Fibroblast of skin of left biceps (primary cell): ENCODE measurements at regions not wholly inside any gene's neighbourhood (a gene's known extent, or its start where the extent isn't known, plus 50 kb on each side); places are given as distances from the start of the nearest gene placed in this dataset.

Experiments
- DNase-seq, 2 experiments: peaks; one replicate each; pipeline ENCODE4 v3.0.0-alpha.2; 2013; ENCODE audit warnings: low read depth in 2 of 2

GRCh38 chr1:34330061-34330460, 153.4 kb downstream of the C1orf94 start:
- no peak for DNase-seq

DNA sequence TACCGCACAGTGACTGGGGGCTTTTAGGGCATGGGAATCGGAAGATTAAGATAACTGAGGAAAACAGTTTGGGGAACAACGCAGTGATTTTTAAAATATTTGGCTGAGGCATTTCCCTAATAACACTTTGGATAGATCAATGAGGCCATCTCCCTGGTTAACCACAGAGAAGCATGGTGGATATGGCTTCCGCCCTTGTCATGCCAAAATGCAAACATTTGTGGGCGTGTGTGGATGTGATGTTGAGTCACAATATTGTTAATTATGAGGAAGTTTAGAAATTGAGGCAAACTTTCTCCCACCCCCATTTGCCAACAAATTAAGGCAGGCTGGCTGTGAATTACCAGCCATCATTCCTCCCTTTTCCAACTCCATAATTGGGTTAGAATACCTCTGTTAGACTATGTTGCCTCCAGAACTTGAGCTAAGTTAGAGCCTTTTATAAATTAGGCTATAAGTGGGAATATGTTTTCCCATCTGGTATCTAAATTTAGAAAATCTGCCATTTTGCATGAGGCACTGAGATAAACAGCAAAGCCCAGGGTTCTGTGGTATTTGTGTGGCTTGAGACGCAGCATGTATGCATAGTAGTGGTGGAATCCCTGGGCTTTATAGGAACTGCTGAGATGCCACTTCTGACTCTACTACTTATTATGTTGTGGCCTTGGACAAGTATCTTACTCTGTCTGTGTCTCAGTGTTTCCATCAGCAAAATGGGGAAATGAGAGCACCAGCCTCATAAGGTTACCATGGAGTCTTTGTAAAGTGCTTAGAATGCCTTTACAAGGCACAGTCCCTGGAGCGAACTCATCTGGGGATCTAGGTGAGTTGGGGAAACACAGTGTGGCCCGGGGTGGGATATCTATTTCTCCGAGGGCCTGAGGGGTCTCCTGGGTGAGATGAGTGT, 154.6 kb downstream of the C1orf94 start:
- no peak for DNase-seq

DNA sequence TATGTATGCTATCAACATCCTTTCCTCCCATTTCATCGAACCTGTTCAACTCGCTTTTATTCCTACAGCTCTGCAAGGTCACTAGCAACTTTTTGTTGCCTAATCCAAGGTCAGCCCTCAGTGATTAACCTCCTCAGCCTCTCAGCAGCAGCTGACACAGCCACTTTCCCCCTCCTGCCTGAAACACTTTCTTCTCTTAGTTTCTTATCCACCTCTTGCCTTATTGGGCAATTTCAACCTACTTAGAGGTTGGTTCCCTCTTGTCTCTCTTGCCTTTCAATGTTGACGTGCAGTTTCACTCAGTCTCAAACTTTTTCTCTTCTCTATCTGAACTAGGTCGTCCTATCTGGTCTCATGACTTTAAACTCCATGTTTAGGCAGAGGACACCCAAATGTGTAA, 156.3 kb downstream of the C1orf94 start:
- no peak for DNase-seq

- no peak for DNase-seq
Observed at GRCh38 chr1:34338871-34339270, 162.2 kb downstream of the C1orf94 start.

DNA sequence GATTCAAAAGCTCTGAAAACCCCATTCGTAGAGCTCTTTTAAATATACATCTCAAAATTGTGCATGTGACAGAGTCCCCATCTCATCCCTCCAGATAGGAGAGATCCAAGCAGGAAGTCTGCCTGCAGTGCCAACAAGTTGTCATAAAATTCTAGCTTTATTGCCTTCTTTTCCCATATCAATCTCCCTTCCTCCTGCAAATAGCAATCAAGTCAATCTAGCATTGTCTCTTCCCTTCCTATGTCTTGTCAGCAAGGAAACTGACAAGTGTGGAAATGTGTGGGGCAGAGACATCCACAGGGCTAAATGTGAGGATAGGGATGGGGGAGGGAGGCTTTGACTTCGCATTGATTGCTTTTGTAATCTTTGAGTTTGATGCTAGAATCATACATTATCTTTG, 165.2 kb downstream of the C1orf94 start:
- no peak for DNase-seq

GRCh38 chr1:34342334-34342733, 165.6 kb downstream of the C1orf94 start:
- no peak for DNase-seq

DNA sequence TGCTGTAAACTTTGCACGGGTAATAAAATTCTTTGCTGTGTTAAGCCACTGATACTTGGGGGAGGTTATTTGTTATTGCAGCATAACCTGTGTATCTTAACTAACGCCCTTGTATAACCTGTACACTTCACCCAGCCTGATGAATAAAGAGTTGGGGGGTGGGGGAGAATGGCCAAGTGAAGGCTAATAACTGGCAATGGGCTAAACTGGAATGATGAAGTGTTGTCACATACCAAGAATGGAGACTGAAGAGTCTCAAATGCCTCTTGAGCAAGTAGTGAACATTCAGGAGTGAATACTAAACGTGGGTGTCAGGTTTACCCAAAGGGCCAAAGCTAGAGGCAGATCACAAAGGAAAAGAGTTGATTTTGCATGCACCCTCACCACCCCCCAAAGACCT, 169.4 kb downstream of the C1orf94 start:
- no peak for DNase-seq

- DNase-seq = no peak
Observed at GRCh38 chr1:34353409-34353808, 176.7 kb downstream of the C1orf94 start.

GRCh38 chr1:34354367-34354766, 177.7 kb downstream of the C1orf94 start:
- DNase-seq = no peak

DNA sequence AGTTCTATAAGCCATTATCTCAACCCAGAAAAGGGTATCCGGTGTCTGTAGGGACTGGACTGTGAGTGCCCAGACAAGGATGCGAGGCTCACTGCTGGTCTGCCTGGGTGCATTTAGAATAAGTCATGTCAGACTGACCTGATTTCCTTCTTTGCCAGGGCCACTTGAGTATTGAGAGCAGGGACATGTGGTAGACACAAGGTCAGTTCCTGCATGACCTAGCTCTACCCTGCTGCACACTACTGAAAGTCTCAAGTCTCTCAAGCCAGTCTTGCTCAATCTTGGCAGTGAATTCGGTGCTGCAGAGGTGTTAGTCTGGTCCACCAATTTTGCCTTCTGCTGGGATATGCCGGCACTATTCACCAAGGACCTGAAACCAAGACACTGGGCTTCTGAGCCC, 180.1 kb downstream of the C1orf94 start:
- DNase-seq = no peak

- no peak for DNase-seq
Observed at GRCh38 chr1:34358636-34359035, 181.9 kb downstream of the C1orf94 start.

DNA sequence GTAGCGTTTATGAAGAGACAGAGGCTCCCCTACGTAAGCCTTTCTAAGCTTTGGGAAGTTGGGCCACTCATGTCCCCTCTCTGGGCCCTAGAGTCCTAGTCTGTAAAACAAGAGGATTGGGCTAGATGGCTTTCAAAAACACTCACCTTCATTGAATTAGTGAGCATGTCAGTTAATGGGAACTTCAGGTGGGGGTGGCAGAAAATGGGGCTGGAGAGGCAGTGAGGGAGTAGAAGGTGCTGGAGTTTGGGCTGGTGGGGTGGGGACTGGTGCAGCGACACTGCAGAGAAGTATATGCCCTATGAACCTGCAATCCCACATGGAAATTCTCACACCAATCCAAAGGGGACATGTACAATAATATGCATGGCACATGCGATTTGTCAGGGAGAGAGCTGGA, 182.7 kb downstream of the C1orf94 start:
- DNase-seq = no peak

- no peak for DNase-seq
Observed at GRCh38 chr1:34360574-34360973, 183.9 kb downstream of the C1orf94 start.

- DNase-seq = no peak
Observed at GRCh38 chr1:34361121-34361520, 184.4 kb downstream of the C1orf94 start.

- no peak for DNase-seq
Observed at GRCh38 chr1:34361781-34362357, 185.2 kb downstream of the C1orf94 start.

- DNase-seq = no peak
Observed at GRCh38 chr1:34362949-34363348, 186.2 kb downstream of the C1orf94 start.

GRCh38 chr1:34363447-34363846, 186.7 kb downstream of the C1orf94 start:
- DNase-seq = no peak

DNA sequence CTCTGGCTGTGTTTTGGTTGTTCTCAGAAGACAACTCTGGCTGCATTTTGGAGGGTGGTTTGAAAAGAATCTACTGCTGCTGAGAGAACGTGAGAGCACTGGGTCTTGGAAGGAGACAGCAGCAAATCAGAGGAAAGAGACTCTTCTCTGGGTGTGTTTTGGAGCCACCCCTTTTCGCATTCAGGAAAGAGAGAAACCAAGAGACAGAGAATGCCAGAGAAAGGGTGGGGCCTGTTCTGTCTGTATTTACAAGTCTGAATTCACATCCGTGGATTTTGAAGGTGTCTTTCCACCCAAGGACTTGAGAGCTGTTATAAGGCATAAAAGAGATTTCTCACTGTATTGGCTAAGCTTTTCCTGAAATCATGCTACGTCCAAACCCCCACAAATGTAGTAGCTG, 187.2 kb downstream of the C1orf94 start:
- DNase-seq = no peak

GRCh38 chr1:34364376-34364775, 187.7 kb downstream of the C1orf94 start:
- DNase-seq = no peak

DNA sequence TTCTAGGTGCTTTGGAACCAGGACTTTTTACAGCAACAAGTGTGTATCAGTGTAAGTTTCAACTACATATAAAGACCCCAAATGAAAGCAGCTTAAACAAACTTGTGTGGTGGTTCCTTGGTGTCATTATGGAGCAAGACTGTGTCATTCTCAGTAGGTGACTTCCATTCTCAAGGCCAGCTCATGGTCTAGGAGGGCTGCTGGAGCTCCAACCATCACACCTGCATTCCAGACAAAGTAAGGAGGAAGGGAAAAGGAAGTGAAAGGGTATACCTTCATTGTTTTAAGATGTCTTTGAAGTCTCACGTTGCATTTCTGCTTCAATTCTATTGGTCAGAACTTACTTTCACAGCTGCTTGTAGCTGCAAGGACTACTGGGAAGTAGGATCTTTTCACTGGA, 188.6 kb downstream of the C1orf94 start:
- DNase-seq = no peak

- DNase-seq = no peak
Observed at GRCh38 chr1:34366875-34367624, 190.3 kb downstream of the C1orf94 start.

DNA sequence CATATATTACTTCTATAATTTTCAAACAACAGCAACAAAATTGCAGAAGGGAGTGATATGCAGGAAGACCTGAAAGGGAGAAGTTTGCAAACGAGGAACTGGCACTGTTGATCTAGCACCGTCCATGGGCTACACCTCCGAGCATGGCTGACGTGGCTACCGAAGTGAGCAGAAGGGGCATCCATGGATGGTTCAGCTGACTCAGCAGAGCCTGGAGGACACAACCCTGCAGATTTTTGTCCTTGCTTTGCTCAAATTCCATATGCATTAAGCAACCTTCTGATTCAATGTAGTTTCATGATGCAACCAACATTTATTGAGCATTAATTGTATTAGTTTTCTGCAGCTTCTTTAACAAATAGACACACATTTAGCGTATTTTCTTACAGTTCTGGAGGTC, 191.2 kb downstream of the C1orf94 start:
- DNase-seq = no peak
